ENCODE measurements at regions not wholly inside any gene's neighbourhood (a gene's known extent, or its start where the extent isn't known, plus 50 kb on each side); places are given as distances from the start of the nearest gene placed in this dataset.

DNA sequence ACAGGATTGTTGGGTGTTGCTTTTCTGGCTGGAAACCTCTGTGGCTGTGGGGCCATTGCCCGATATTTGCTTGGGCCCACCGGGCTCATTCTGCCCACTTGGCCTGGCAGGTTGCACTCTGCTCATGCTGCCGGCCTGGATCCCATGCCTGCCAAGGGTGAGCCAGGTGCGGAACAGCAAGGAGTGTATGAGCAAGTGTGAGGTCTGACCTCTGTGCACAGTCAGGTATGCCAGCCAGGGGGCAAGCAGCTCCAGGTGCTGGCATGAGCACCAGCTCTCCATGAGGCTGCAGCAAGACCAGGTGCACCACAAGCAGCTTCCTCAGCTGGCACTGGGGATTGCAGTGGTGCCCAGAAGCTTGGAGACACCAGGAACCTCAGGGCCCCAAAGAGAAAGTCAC, 65.4 kb upstream of the KIF5B start:
- DNase-seq (ENCODE audit: low spot score) = no peak
- intact Hi-C loops (cut with micrococcal nuclease; ENCODE audit: unreplicated experiment) = no loop called here
- no peaks in the 10 kb centered on the region for H3K79me2 ChIP-seq (ENCODE audit: insufficient read depth, low read depth, low read length)
- no peak overlapping the region for H3K4me2 ChIP-seq (ENCODE audit: low read length)
- TF ChIP-seq, protein P1, sequence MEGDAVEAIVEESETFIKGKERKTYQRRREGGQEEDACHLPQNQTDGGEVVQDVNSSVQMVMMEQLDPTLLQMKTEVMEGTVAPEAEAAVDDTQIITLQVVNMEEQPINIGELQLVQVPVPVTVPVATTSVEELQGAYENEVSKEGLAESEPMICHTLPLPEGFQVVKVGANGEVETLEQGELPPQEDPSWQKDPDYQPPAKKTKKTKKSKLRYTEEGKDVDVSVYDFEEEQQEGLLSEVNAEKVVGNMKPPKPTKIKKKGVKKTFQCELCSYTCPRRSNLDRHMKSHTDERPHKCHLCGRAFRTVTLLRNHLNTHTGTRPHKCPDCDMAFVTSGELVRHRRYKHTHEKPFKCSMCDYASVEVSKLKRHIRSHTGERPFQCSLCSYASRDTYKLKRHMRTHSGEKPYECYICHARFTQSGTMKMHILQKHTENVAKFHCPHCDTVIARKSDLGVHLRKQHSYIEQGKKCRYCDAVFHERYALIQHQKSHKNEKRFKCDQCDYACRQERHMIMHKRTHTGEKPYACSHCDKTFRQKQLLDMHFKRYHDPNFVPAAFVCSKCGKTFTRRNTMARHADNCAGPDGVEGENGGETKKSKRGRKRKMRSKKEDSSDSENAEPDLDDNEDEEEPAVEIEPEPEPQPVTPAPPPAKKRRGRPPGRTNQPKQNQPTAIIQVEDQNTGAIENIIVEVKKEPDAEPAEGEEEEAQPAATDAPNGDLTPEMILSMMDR (conservative IDR thresholded peaks at IDR 0.05; ENCODE audit: low read length) = no peak
- no peak for TF ChIP-seq EZH2phosphoT487 (IDR thresholded peaks at IDR 0.05; ENCODE audit: borderline replicate concordance, low read depth, low read length)
- POLR2A ChIA-PET = interaction anchor here (0.5 to 1.3 kb wide), 2 partner anchors 11 to 1176 kb away, joined by 3 read pairs; no protein-coding TSS in a partner anchor
- H3K27ac ChIP-seq (ENCODE audit: low read depth, low read length, poor library complexity, severe bottlenecking) = no peak overlapping the region
- peaks cover 4% of the 10 kb centered on the region; the same call in 1 of the 2 replicates for H3K9me3 ChIP-seq (ENCODE audit: low read length)
- no peaks in the 10 kb centered on the region for H3K9me2 ChIP-seq (ENCODE audit: insufficient read depth, low read length)
- CTCF ChIA-PET (ENCODE audit: unreplicated experiment) = no interaction called here
- H2AFZ ChIP-seq (ENCODE audit: low read length) = no peak overlapping the region
- no peak overlapping the region for H3K4me3 ChIP-seq (ENCODE audit: low read depth, low read length, poor library complexity, severe bottlenecking)
- no peaks in the 10 kb centered on the region for H3K4me1 ChIP-seq (ENCODE audit: insufficient read depth, low read length, poor library complexity, severe bottlenecking)
- no peaks in the 10 kb centered on the region for H3K36me3 ChIP-seq (ENCODE audit: insufficient read depth, low read length)
- BruUV-seq (replicated peaks) = no TSS peak
- no peaks in the 10 kb centered on the region for H4K20me1 ChIP-seq (ENCODE audit: insufficient read depth, low read length)

DNA sequence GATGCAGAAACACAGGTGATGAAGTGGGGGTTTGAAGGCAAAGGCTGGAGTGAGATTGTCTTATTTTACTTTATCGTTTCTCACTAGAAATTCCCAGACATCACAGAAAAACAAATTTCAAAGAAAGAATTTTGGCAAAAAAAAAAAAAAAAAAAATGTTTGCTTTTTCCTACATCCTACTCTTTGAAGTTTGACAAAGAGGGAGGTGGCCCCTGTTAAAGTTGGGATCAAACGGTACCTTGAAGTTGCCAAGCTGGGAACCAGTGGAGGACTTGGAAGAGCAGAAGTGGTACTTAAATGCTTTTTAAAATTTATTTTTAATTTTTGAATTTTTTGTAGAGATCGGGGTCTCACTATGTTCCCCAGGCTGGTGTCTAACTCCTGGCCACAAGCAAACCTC, 63.9 kb upstream of the KIF5B start:
- no TSS peak for BruUV-seq (replicated peaks)
- H3K4me1 ChIP-seq (ENCODE audit: insufficient read depth, low read length, poor library complexity, severe bottlenecking) = no peaks in the 10 kb centered on the region
- DNase-seq (ENCODE audit: low spot score) = no peak
- no peak overlapping the region for H3K27ac ChIP-seq (ENCODE audit: low read depth, low read length, poor library complexity, severe bottlenecking)
- H3K9me3 ChIP-seq (ENCODE audit: low read length) = peaks cover 4% of the 10 kb centered on the region; the same call in 1 of the 2 replicates
- no peaks in the 10 kb centered on the region for H3K9me2 ChIP-seq (ENCODE audit: insufficient read depth, low read length)
- H3K4me2 ChIP-seq (ENCODE audit: low read length) = no peak overlapping the region
- no peaks in the 10 kb centered on the region for H3K79me2 ChIP-seq (ENCODE audit: insufficient read depth, low read depth, low read length)
- TF ChIP-seq, protein P1 (conservative IDR thresholded peaks at IDR 0.05; ENCODE audit: low read length) = no peak
- TF ChIP-seq EZH2phosphoT487 (IDR thresholded peaks at IDR 0.05; ENCODE audit: borderline replicate concordance, low read depth, low read length) = no peak
- ChIA-PET POLR2A (interaction anchor here (0.7 kb wide), 2 partner anchors 358 to 908 kb away, joined by 5 to 6 read pairs; no protein-coding TSS in a partner anchor), CTCF (ENCODE audit: unreplicated experiment) (no interaction called here)
- no peak overlapping the region for H2AFZ ChIP-seq (ENCODE audit: low read length)
- no peaks in the 10 kb centered on the region for H3K36me3 ChIP-seq (ENCODE audit: insufficient read depth, low read length)
- H4K20me1 ChIP-seq (ENCODE audit: insufficient read depth, low read length) = no peaks in the 10 kb centered on the region
- intact Hi-C loops (cut with micrococcal nuclease; ENCODE audit: unreplicated experiment) = no loop called here
- no peak overlapping the region for H3K4me3 ChIP-seq (ENCODE audit: low read depth, low read length, poor library complexity, severe bottlenecking)

DNA sequence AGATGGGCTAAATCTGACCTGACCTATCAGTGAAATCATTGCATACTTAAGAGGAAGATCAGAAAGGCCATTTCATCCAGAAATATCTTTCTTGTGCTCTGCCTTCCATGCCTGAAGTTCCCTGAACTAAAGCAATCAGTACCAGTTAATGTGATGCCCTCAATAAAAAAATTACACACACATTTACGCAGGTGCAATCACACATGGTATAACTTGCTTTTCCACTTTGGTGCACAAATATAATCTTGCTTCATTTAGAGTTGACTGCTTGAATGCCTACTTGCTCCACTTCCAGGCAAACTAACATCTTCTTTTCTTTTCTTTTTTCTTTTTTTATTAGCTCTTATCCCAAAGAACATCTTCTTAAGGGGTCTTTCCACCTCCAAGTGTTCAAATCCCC, 58.3 kb upstream of the KIF5B start:
- Histone ChIP-seq H4K20me1 (ENCODE audit: insufficient read depth, low read length) (no peaks in the 10 kb centered on the region), H3K27ac (ENCODE audit: low read depth, low read length, poor library complexity, severe bottlenecking) (no peak overlapping the region), H3K9me3 (ENCODE audit: low read length) (no peaks in the 10 kb centered on the region), H3K4me1 (ENCODE audit: insufficient read depth, low read length, poor library complexity, severe bottlenecking) (no peaks in the 10 kb centered on the region), H3K9me2 (ENCODE audit: insufficient read depth, low read length) (no peaks in the 10 kb centered on the region), H3K4me3 (ENCODE audit: low read depth, low read length, poor library complexity, severe bottlenecking) (no peak overlapping the region), H2AFZ (ENCODE audit: low read length) (no peak overlapping the region), H3K79me2 (ENCODE audit: insufficient read depth, low read depth, low read length) (no peaks in the 10 kb centered on the region), H3K36me3 (ENCODE audit: insufficient read depth, low read length) (no peaks in the 10 kb centered on the region), H3K4me2 (ENCODE audit: low read length) (no peak overlapping the region)
- ChIA-PET CTCF (ENCODE audit: unreplicated experiment) (no interaction called here), POLR2A (interaction anchor here (0.7 kb wide), 1 partner anchor 291 kb away, joined by 4 read pairs; no protein-coding TSS in a partner anchor)
- no peak for DNase-seq (ENCODE audit: low spot score)
- BruUV-seq (replicated peaks) = no TSS peak
- TF ChIP-seq EZH2phosphoT487 (IDR thresholded peaks at IDR 0.05; ENCODE audit: borderline replicate concordance, low read depth, low read length) = no peak
- TF ChIP-seq, protein P1 (conservative IDR thresholded peaks at IDR 0.05; ENCODE audit: low read length) = no peak
- intact Hi-C loops (cut with micrococcal nuclease; ENCODE audit: unreplicated experiment) = no loop called here

Measured in OCI-LY7 (cell line).